Fibroblast of skin of abdomen (primary cell): ENCODE measurements at regions not wholly inside any gene's neighbourhood (a gene's known extent, or its start where the extent isn't known, plus 50 kb on each side); places are given as distances from the start of the nearest gene placed in this dataset.

Source experiments
- DNase-seq: peaks from one replicate; pipeline ENCODE4 v3.0.0-alpha.2; 2013

GRCh38 chr2:16127276-16127940, 187.1 kb downstream of the MYCN start:
- no peak for DNase-seq

- DNase-seq, result no peak
Measured at GRCh38 chr2:16126517-16127275, 186.3 kb downstream of the MYCN start.

- no peak for DNase-seq
Measured at GRCh38 chr2:16125614-16126516, 185.5 kb downstream of the MYCN start.

GRCh38 chr2:16124881-16125613, 184.7 kb downstream of the MYCN start:
- no peak for DNase-seq

GRCh38 chr2:16123856-16124780, 183.8 kb downstream of the MYCN start:
- no peak for DNase-seq

GRCh38 chr2:16123421-16123820, 183.1 kb downstream of the MYCN start:
- DNase-seq, result no peak

GRCh38 chr2:16122556-16122955, 182.2 kb downstream of the MYCN start:
- DNase-seq, result no peak

GRCh38 chr2:16121986-16122390, 181.6 kb downstream of the MYCN start:
- no peak for DNase-seq

GRCh38 chr2:16121231-16121985, 181.1 kb downstream of the MYCN start:
- no peak for DNase-seq

GRCh38 chr2:16120591-16121180, 180.3 kb downstream of the MYCN start:
- DNase-seq, result no peak

GRCh38 chr2:16119741-16120140, 179.4 kb downstream of the MYCN start:
- no peak for DNase-seq

GRCh38 chr2:16118611-16119590, 178.6 kb downstream of the MYCN start:
- DNase-seq, result no peak

- DNase-seq, result no peak
Measured at GRCh38 chr2:16117791-16118610, 177.7 kb downstream of the MYCN start.

GRCh38 chr2:16117021-16117700, 176.8 kb downstream of the MYCN start:
- DNase-seq, result no peak

GRCh38 chr2:16115881-16116830, 175.8 kb downstream of the MYCN start:
- no peak for DNase-seq

GRCh38 chr2:16115291-16115690, 174.9 kb downstream of the MYCN start:
- no peak for DNase-seq
